NCI-H2171 treated with DMSO at 0.1 percent for 48 hours (cell line): ENCODE measurements at regions not wholly inside any gene's neighbourhood (a gene's known extent, or its start where the extent isn't known, plus 50 kb on each side); places are given as distances from the start of the nearest gene placed in this dataset.

ENCODE experiments used
- DNase-seq: peaks from one replicate; lab custom pipeline; 2025; lab: John Stamatoyannopoulos, UW

DNA sequence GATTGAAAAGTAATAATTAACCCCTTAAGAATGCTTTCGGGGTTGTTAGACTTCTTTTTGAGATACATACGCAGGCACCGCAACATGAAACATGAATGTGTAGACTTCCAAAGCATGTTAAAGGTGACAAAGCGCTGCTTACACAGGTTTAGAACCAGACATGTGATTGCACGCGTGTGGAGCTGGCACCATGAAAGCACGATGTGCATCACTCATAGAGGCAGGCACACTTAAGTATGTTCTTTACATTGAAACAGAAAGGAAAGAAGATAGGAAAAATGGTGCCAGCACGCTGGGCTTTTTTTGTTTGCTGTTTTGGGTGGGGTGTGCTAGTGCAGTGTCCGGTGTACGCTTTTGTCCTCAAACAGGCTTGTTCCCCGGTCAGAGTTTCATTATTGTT, 83.6 kb upstream of the PPARA start:
- no peak for DNase-seq

DNA sequence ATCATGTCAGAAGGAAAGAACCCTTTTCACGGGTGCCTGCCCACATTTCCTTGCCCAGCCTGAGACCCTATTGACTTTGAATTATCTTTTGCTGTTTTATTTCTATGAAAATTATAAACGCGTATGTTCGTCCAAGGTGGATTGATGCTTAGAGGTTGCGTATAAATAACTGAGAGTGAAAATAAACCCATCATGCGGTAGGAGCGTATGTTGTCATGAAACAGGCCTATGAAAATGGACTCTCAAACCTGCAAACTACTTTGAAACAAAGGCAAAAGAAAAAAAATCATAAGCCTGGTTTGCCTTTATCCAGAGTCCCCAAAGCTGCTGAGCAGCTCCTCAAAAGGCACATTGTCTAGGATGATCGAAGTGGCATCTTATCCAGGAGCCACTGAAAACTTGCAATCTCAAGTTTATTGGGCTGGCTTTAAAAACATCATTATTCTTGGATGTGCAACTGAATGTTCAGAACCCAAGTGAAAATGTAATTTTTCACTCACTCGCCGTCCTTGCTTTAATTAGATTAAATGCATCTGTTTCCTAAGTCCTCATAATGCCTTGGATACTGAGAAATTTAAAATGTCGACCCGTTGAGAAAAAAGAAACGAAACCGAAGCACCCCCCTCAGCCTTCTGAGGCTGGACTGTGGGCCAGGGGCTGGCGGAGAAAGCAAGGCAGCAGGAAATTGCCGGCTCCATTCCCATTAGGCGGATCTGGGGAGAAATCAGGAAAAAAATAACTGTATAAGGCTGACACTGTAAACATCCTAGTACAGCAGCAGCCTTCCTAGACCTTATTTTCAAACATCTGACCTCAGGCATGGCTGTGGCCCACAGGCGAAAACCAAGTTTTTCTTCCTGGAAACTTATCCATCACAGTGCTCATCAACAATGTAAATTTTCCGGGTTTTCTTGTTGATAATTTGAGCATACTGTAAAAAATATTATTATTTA, 82.9 kb upstream of the PPARA start:
- no peak for DNase-seq

DNA sequence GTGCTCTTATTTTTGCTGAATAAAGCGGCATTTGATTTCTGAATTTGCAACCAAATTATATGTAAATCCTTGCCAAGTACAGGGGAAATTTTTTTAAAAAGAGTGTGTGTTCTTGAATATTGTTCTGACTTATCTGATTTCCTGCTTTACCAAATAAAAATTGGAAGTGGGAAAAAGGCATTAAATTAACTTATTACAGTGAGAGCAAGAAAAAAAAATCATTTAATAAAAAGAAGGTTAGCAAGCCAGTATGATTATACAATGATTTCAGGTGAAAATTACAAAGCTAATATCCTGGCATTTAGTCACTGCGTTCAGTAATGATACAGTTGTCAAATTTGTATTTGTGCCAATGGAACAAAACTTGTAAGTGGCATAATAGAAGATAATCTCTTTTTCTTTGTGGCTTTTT, 82.1 kb upstream of the PPARA start:
- peak; percentile 7 for DNase-seq

DNA sequence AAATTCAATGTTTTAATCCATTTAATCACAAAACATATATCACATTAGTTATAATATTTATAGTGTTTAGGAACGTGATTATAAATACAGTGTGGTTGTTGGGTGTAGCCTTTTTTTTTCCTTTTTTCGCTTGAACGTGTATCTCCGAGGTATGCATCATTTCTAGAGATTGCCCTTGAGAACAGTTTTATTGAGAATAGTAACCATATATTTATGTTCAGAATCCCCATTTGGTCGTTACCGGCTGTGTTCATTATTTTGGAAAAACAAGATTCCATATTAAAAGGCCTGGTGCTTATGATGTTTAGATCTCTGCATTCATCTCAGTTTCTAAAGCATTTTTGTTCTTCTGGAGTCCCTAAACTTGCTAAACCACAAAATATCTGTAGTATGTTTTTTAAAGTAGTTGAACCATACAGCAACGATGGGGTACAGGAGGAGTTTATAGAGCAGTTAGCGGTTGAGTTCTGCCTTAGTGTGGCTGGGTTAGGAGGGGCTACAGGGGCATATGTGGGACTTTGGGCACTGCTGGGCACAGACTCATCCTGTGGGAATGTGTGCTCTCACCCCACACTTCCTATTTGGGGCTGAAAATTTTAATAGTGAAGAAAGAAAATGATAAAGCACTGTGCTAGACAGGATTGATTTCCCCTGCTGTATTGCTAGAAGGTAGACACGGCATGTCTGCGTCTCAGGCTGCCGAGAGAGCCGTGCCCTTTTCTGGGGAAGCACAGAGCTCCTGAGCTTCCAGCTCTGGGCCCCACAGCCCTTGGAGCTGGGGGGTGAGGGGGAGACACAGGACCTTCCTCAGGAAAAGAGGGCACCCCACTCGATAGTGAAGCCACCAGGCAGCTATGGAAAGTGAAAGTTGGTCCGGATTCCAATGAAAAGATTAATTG, 81.5 kb upstream of the PPARA start:
- peak; percentile 59 for DNase-seq

DNA sequence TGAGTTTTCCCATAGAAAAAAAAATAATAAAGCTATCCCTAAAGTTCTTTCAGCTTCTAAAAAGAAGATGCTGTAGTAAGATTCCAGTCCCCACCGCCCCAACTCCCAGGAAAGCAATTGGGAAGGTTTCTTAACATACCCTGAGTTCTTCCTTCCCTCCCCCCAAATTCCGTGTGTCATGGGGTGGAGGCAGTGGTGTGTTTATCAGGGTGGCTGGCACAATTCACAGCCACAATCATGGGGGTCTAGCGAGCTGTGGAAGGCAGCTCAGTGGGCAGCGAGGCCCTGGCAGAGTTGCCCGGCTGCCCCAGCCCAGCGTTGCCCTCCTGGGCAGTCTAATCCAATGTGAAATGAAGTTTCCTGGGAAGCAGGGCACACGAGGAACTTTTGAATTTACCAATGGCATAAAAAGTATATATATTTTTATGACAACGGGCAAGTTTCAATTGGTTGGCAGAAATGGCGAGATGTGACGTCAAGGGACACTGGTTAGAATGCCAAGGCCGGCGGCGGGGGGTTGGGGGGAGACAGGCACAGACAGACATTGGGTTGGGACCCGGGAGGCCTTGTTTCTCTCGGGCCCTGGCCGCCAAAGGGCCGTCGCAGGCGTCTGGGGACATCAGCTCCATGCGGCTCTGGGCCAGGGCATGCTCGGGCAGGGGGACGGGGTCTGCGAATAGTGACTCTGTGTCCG, 80.7 kb upstream of the PPARA start:
- peak; percentile 94 for DNase-seq

GRCh38 chr22:46070215-46070802, 80.0 kb upstream of the PPARA start:
- peak; percentile 63 for DNase-seq

DNA sequence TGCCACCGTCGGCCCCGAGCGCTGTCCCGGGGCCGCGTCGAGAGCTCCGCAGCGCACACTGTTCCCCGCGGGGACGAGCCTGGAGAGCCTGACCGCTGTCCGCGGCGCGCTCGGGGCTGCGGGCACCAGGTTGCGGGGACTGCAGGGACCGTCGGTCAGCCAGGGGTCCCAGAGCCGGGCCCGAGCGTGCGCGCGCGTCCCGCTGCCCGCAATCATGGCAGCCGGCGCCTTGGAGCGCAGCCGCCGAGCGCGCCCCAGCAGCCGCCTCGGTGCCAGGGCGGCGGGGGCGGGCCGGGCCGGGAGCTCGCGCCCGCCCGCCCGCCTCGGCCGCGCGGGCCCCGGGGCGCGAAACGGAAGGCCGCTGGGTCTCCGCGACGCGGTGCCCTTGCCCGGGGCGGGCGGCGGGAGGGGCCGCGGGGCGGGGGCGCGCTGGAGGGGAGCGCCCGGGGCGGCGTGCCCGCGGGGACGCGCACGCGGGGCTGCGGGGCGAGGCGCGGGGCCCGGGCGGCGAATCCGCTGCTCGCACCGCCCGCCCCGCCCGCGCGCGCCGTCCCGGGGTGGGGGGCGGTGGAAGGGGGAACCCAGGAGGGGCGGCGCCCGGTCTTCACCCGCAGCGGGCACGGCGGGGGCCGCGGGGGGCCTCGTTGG, 79.4 kb upstream of the PPARA start:
- DNase-seq: peak; percentile 81

- peak; percentile 87 for DNase-seq
Measured at GRCh38 chr22:46071451-46072109, 78.7 kb upstream of the PPARA start.

GRCh38 chr22:46072110-46072881, 78.0 kb upstream of the PPARA start:
- DNase-seq: peak; percentile 62

GRCh38 chr22:46072981-46073682, 77.2 kb upstream of the PPARA start:
- no peak for DNase-seq

DNA sequence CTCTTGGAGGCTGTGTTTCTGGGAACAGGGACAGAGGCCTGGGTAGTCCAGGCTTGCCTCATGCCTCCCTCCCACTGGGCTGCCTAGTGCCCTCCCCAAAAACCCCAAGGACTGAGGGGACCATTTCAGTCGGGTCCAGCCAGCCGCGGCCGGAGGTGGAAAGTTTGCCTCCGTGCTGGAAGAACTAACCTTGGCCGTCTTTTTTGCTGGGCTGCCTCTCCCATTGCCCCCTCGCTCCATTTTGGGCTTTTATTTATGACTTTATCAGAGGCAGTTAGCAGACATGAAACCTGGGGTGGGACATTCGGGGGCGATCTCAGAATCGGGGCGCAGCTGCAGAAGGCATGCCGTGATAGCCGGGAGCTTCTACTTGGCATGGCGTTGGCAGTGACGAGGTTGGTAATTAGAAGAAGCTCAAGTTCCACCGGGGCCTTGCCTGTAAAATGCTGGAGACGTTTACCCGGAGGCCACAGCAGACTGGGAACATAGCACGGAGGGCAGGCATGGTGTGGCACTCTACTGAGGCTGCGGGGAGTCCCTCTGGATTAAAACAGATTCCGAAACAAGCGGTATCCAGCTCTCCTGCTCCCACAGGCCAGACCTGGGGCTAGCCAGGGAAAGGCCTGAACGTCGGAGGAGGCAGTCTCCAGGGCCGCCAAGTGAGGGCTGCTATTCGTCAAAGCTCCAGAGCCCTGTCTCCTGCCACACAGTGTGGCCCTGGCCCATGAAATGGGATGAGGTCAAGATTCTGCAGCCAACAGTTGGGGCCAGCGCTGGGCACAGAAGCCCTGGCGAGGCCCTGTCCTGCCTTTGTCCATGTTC, 76.4 kb upstream of the PPARA start:
- peak; percentile 8 for DNase-seq

- no peak for DNase-seq
Measured at GRCh38 chr22:46074771-46075551, 75.4 kb upstream of the PPARA start.

GRCh38 chr22:46075764-46076531, 74.4 kb upstream of the PPARA start:
- DNase-seq: no peak

GRCh38 chr22:46076651-46077339, 73.5 kb upstream of the PPARA start:
- DNase-seq: no peak

DNA sequence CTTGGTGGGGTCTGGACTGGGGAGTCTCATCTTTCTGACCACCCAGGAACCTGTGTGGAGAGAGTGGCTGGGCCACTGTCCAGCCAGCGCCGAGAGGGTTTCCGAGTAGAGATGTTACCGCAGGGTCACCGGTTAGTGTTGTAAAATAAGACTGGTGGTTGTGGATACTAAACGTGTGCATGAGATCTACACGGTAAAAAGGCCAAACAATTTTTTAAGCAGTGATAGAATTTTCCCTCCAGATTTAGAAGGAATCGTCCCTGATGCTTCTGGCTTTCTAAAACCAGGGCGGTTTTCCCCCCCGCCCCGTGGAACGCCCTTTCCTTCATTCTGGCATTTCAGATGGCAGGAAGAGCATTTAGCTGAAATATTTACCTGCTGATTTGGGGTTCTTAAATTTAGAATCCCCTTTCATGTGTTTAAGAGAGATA, 72.6 kb upstream of the PPARA start:
- no peak for DNase-seq
